ENCODE measurements at regions not wholly inside any gene's neighbourhood (a gene's known extent, or its start where the extent isn't known, plus 50 kb on each side); places are given as distances from the start of the nearest gene placed in this dataset.
A peak's percentile ranks its signal among the peaks of the same experiment; 100 is the strongest.

DNA sequence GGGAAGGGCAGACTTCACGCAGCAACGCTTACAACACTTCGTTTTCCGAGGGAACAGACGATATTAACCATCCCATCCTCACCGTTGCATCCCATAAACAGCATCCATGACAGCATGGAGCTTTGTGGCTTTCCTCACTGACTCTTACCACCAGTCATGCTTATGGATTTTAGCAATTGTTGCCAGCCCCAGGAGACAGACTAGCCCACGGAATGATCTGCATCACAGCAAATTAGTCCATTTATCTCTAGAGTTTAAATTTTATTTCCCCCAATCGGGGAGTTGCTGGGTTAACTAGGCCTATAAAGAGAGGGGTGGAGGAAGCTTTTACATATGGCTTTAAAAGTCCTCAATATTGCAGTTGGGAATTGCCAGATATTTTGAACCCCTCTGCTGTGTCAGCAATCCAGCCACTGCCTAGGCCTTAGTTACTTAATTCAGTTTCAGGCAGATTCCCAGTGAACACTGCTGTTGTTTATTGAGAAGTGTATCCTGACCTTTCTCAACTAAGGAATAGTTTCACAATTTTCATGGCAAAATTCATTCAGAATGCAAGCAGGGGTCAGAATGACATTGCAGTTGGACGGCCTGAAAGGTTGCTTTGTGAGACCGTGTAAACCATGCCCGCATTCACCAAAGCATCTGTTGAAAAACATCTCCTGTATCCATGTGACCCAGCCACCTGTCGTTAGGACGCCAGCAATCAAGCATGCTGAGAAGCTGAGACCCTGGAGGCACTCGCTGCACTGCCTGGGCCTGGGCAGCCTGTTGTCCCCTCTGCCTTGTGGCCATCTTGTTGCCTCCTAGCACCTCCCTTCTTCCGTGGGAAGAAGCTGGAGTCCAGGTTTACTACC, 397.4 kb upstream of the TPM1 start:
- DNase-seq (ENCODE audit: low read depth, low spot score): peak; percentile 17
- H3K4me3 ChIP-seq (ENCODE audit: low read depth, low read length): no peak overlapping the region
- in situ Hi-C loops (cut with HindIII; ENCODE audit: low sequenced_read_pairs): no loop called here

DNA sequence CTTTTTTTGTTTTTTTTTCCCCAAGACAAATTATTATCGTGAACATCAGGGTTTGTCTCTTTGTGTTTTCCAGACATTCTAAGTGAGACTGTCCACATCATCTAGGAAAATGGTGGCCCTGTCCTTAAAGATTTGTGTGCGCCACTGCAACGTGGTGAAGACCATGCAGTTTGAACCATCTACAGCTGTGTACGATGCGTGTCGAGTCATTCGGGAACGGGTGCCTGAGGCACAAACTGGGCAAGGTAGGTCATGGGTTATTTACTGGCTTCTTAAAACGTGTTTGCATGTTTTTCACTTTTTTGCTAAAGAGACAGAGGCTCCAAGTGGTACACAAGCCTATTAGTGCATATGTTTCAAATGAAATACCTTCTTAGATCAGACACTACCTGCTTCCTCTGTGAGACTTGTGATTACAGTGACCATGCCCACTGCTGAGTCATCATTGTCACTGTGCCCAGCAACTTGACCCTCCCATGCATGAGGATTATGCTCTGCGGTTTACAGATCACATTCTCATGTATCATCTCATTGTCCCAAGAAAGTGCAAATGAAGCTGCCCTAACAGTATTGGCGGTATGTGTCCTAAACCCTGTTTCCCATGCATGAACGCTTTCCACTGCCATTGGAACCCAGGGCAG, 395.2 kb upstream of the TPM1 start:
- peak; percentile 75 for DNase-seq (ENCODE audit: low read depth, low spot score)
- TF ChIP-seq, protein P1, sequence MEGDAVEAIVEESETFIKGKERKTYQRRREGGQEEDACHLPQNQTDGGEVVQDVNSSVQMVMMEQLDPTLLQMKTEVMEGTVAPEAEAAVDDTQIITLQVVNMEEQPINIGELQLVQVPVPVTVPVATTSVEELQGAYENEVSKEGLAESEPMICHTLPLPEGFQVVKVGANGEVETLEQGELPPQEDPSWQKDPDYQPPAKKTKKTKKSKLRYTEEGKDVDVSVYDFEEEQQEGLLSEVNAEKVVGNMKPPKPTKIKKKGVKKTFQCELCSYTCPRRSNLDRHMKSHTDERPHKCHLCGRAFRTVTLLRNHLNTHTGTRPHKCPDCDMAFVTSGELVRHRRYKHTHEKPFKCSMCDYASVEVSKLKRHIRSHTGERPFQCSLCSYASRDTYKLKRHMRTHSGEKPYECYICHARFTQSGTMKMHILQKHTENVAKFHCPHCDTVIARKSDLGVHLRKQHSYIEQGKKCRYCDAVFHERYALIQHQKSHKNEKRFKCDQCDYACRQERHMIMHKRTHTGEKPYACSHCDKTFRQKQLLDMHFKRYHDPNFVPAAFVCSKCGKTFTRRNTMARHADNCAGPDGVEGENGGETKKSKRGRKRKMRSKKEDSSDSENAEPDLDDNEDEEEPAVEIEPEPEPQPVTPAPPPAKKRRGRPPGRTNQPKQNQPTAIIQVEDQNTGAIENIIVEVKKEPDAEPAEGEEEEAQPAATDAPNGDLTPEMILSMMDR (IDR thresholded peaks at IDR 0.05; ENCODE audit: low read depth, low read length): no peak
- H3K4me3 ChIP-seq (ENCODE audit: low read depth, low read length): no peak overlapping the region
- in situ Hi-C loops (cut with HindIII; ENCODE audit: low sequenced_read_pairs): no loop called here

More for the DNA sequence above, 397.4 kb upstream of the TPM1 start:
- TF ChIP-seq, protein P1 (IDR thresholded peaks at IDR 0.05; ENCODE audit: low read depth, low read length): no peak

DNA sequence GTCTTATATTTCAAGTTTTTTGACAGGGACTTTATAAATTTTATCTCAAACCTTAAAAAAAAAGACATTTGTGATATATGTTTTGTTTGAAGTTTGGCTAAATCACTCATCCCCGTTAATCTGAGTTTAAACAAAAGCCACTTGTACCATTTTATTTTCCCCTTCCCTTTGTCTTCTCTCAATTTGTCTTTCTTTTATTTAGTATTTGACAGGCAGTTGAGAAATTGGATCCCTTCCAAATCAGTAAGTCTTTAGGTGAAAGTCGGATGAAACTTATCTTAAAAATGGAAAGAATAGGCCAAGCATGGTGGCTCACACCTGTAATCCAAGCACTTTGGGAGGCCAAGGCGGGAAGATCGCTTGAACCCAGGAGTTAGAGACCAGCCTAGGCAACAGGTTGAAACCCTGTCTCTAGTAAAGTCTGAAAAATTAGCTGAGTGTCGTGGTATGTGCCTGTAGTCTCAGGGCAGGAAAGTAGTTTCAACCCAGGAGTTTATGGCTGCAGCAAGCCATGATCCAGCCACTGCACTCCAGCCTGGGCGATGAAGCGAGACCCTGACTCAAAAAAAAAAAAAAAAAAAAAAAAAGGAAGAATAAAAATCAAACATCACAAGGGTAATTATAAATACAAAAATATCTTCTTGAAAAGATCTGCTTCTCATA, 394.6 kb upstream of the TPM1 start:
- no peak for DNase-seq (ENCODE audit: low read depth, low spot score)
- in situ Hi-C loops (cut with HindIII; ENCODE audit: low sequenced_read_pairs): no loop called here

DNA sequence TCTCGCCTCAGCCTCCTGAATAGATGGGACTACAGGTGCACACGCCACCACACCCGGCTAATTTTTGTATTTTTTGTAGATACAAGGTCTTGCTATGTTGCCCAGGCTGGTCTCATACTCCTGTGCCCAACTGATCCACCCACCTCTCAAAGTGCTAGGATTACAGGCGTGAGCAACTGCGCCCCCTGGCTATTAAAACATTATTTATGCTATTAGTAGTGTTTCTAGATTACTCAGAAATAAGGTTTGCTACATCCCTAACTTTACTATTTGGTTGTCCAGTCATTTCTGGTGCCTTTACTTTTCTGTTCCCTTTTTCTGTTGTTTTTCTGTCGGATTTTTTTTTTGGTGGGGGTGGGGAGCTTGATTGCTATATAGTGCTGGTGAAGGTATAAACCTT, 393.6 kb upstream of the TPM1 start:
- no peak overlapping the region for H3K4me3 ChIP-seq (ENCODE audit: low read depth, low read length)
- TF ChIP-seq, protein P1 (IDR thresholded peaks at IDR 0.05; ENCODE audit: low read depth, low read length): no peak
- in situ Hi-C loops (cut with HindIII; ENCODE audit: low sequenced_read_pairs): no loop called here
- DNase-seq (ENCODE audit: low read depth, low spot score): no peak

More for the DNA sequence above, 394.6 kb upstream of the TPM1 start:
- no peak overlapping the region for H3K4me3 ChIP-seq (ENCODE audit: low read depth, low read length)
- TF ChIP-seq, protein P1 (IDR thresholded peaks at IDR 0.05; ENCODE audit: low read depth, low read length): no peak

DNA sequence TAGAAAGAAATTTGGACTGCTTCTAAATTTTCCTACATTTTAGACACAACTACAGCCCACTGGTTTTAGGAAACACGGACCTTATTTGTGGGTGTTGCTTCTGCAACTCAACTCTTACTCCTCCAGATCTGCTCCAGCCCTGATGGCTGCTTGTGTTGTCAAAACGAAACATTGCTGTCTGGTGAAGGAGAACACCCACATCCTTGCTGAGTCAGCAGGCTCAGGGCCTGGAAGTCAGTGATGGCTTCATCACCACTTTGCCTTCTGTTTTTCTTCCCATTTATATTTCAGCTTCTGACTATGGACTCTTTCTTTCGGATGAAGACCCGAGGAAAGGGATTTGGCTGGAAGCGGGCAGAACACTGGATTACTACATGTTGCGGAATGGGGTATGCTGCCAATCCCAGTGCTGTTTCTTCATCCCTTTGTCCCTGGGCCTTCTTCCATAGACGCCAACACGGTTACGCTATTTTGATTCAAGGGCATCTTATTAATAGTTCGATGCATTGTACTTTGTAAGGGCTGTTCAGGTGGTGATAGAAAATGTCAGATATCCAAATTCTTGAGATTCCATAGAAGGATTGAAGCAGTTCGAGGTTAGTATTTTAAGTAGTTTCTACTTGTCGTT, 392.6 kb upstream of the TPM1 start:
- peak; percentile 58 for DNase-seq (ENCODE audit: low read depth, low spot score)
- H3K4me3 ChIP-seq (ENCODE audit: low read depth, low read length): no peak overlapping the region
- in situ Hi-C loops (cut with HindIII; ENCODE audit: low sequenced_read_pairs): no loop called here
- TF ChIP-seq, protein P1 (IDR thresholded peaks at IDR 0.05; ENCODE audit: low read depth, low read length): no peak

DNA sequence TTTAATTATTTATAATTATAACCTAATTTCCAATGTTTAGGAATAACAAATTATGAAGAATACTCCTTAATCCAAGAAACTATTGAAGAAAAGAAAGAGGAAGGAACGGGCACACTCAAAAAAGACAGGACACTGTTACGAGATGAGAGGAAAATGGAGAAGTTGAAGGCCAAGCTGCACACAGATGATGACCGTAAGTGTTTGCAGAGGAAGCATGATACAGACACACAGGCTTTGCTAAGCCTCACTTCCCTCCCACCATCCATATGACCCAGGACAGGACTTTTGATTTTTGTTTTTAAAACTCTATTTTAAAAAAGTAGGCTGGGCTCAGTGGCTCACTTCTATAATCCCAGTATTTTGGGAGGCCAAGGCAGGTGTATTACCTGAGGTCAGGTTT, 389.4 kb upstream of the TPM1 start:
- TF ChIP-seq, protein P1 (IDR thresholded peaks at IDR 0.05; ENCODE audit: low read depth, low read length): no peak
- no peak overlapping the region for H3K4me3 ChIP-seq (ENCODE audit: low read depth, low read length)
- in situ Hi-C loops (cut with HindIII; ENCODE audit: low sequenced_read_pairs): no loop called here
- DNase-seq (ENCODE audit: low read depth, low spot score): no peak

Data from astrocyte of the spinal cord (primary cell).